Subcutaneous abdominal adipose tissue (tissue), 5 donors: ENCODE measurements at regions not wholly inside any gene's neighbourhood (a gene's known extent, or its start where the extent isn't known, plus 50 kb on each side); places are given as distances from the start of the nearest gene placed in this dataset.

ENCODE experiments used
- H3K27ac ChIP-seq: one replicate; pipeline ENCODE4 v1.7.0; 2013; ENCODE audit warnings: low read depth, mild to moderate bottlenecking, inconsistent platforms, low read length, moderate library complexity
- H3K27me3 ChIP-seq, 5 donors: one replicate each; pipeline ENCODE4 v1.7.0; 2013; ENCODE audit warnings: low read length in 5 of 5, inconsistent platforms in 1 of 5; ENCODE audit not compliant: control insufficient read depth in 5 of 5, insufficient read depth in 4 of 5
- H3K36me3 ChIP-seq, 5 donors: one replicate each; pipeline ENCODE4 v1.7.0; 2013; ENCODE audit warnings: low read length in 5 of 5; ENCODE audit not compliant: control insufficient read depth in 5 of 5, insufficient read depth in 5 of 5
- H3K4me1 ChIP-seq, 5 donors: one replicate each; pipeline ENCODE4 v1.7.0; 2013; ENCODE audit warnings: low read length in 5 of 5, mild to moderate bottlenecking in 3 of 5, moderate library complexity in 1 of 5; ENCODE audit not compliant: control insufficient read depth in 5 of 5, insufficient read depth in 5 of 5
- H3K4me3 ChIP-seq, 5 donors: one replicate each; pipeline ENCODE4 v1.7.0; 2013; ENCODE audit warnings: low read length in 5 of 5, low read depth in 1 of 5
- H3K9ac ChIP-seq, 5 donors: one replicate each; pipeline ENCODE4 v1.7.0; 2013; ENCODE audit warnings: low read length in 5 of 5, mild to moderate bottlenecking in 4 of 5, moderate library complexity in 3 of 5
- H3K9me3 ChIP-seq, 5 donors: one replicate each; pipeline ENCODE4 v1.7.0; 2013; ENCODE audit warnings: low read length in 5 of 5; ENCODE audit not compliant: control insufficient read depth in 5 of 5
- donor health status: healthy.
- donor health status: healthy.
- donor health status: healthy.
- donor health status: healthy.
- donor health status: healthy.

DNA sequence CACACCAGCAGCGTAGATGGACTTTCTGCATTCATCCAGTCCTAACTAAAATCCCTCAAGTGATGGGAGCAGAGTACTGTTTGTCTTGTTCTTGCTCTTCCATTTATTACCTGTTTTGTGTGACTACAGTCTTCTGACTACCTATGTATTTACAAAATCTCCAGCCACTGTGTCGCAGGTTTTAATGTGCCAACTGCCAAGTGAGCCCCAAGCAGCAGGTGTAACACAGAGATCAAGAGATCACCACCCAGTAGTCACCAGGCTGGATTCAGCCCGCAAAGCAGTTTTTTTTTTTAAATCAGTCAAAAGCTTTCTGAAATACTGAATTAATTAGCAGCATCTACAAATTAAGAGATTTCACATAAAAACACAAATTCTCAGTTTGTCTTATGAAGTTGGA lies 724.1 kb upstream of the USP15 start:
- Histone ChIP-seq H3K4me3 (no peak overlapping the region), H3K4me1 (peaks cover 0 to 12% (median 7%) of the 10 kb centered on the region in 5 donors), H3K27me3 (no peaks in the 10 kb centered on the region), H3K9me3 (peaks cover 0 to 2% (median 0%) of the 10 kb centered on the region in 5 donors), H3K9ac (no peak overlapping the region), H3K36me3 (no peaks in the 10 kb centered on the region), H3K27ac (no peak overlapping the region)

GRCh38 chr12:61536525-61536924 lies 723.7 kb upstream of the USP15 start:
- Histone ChIP-seq H3K9ac (no peak overlapping the region), H3K4me1 (peaks cover 0 to 12% (median 7%) of the 10 kb centered on the region in 5 donors), H3K36me3 (no peaks in the 10 kb centered on the region), H3K9me3 (peaks cover 0 to 2% (median 0%) of the 10 kb centered on the region in 5 donors), H3K27ac (no peak overlapping the region), H3K4me3 (no peak overlapping the region), H3K27me3 (no peaks in the 10 kb centered on the region)

GRCh38 chr12:61538951-61539350 lies 721.3 kb upstream of the USP15 start:
- Histone ChIP-seq H3K9me3 (peaks cover 0 to under 1% (median 0%) of the 10 kb centered on the region in 5 donors), H3K27ac (no peak overlapping the region), H3K9ac (no peak overlapping the region), H3K4me1 (peaks cover 0 to 12% (median 7%) of the 10 kb centered on the region in 5 donors), H3K27me3 (no peaks in the 10 kb centered on the region), H3K36me3 (no peaks in the 10 kb centered on the region), H3K4me3 (no peak overlapping the region)

DNA sequence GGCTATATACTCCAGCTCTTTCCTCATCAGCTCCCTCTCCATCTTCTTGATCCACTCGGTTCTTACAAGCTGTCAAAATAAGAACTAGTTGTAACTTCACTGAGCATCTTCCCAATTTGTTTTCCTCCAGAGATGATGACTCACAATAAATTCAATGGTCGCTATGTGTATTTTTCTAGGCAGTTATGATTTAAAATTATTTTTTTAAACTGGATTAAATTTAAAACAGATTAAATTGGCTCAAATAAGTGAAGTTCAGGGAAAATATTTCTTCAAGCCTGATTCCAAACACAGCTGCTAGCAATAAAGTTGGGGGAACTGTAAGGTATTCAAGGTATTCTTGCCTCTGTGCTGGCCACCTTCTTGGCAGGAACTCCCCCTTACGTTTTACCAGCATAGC lies 717.7 kb upstream of the USP15 start:
- H3K27ac ChIP-seq, result no peak overlapping the region

GRCh38 chr12:61546296-61546695 lies 713.9 kb upstream of the USP15 start:
- no peak overlapping the region for H3K9ac ChIP-seq
- H3K36me3 ChIP-seq, result no peaks in the 10 kb centered on the region
- no peak overlapping the region for H3K27ac ChIP-seq
- H3K9me3 ChIP-seq, result no peaks in the 10 kb centered on the region
- H3K4me3 ChIP-seq, result no peak overlapping the region
- H3K4me1 ChIP-seq, result no peaks in the 10 kb centered on the region
- H3K27me3 ChIP-seq, result no peaks in the 10 kb centered on the region

More for the DNA sequence above, 717.7 kb upstream of the USP15 start:
- Histone ChIP-seq H3K4me1 (no peaks in the 10 kb centered on the region), H3K27me3 (no peaks in the 10 kb centered on the region), H3K36me3 (no peaks in the 10 kb centered on the region), H3K4me3 (no peak overlapping the region), H3K9me3 (no peaks in the 10 kb centered on the region), H3K9ac (no peak overlapping the region)

GRCh38 chr12:61553091-61553490 lies 707.1 kb upstream of the USP15 start:
- H3K27ac ChIP-seq, result no peak overlapping the region
- H3K4me1 ChIP-seq, result no peaks in the 10 kb centered on the region

DNA sequence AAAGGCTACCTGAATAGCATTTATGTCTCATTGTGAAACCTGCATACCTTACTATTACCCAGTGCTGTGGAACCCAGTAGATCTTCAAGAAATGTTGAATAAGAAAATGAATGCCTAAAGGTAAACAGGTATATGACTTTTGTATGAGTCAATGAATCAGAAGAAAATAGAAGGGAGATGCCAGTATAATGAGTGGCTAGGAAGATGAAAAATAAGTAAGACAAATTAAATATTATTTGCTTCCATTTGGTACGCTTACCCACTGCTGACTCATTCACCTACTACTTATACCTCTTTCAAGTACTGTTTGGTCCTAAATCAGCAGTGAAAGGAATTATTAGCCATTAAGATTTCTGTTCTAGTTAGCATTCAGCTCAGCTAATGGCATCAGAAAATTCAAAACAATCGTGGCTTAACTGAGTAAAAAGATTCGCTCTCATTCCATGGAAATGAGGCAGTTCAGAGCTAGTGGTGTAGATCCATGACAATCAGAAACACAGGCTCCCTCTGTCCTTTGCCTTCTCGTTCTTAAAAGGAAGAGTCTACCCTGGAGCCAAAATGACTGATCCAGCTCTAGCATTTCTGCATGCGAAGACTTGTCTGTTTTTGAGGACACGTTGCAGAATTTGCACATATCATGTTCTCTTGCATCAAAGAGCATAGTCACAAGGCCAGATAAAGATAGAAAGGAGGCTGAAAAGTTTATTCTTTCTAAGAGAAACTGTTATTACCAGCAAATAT lies 705.8 kb upstream of the USP15 start:
- H3K27ac ChIP-seq, result no peak overlapping the region
- H3K4me1 ChIP-seq, result no peaks in the 10 kb centered on the region

More at GRCh38 chr12:61553091-61553490, 707.1 kb upstream of the USP15 start:
- Histone ChIP-seq H3K36me3 (no peaks in the 10 kb centered on the region), H3K4me3 (no peak overlapping the region), H3K27me3 (no peaks in the 10 kb centered on the region), H3K9ac (no peak overlapping the region), H3K9me3 (peaks cover 0 to 3% (median 0%) of the 10 kb centered on the region in 5 donors)

GRCh38 chr12:61563665-61564450 lies 696.3 kb upstream of the USP15 start:
- H3K36me3 ChIP-seq, result no peaks in the 10 kb centered on the region
- no peaks in the 10 kb centered on the region for H3K4me1 ChIP-seq
- H3K27ac ChIP-seq, result no peak overlapping the region
- no peak overlapping the region for H3K9ac ChIP-seq
- no peak overlapping the region for H3K4me3 ChIP-seq
- no peaks in the 10 kb centered on the region for H3K27me3 ChIP-seq
- no peaks in the 10 kb centered on the region for H3K9me3 ChIP-seq

More for the DNA sequence above, 705.8 kb upstream of the USP15 start:
- Histone ChIP-seq H3K4me3 (no peak overlapping the region), H3K27me3 (no peaks in the 10 kb centered on the region), H3K9ac (no peak overlapping the region), H3K9me3 (peaks cover 0 to 3% (median 0%) of the 10 kb centered on the region in 5 donors), H3K36me3 (no peaks in the 10 kb centered on the region)

- Histone ChIP-seq H3K4me3 (no peak overlapping the region), H3K9ac (no peak overlapping the region), H3K27me3 (no peaks in the 10 kb centered on the region)
Observed at GRCh38 chr12:61564466-61564865, 695.7 kb upstream of the USP15 start.

GRCh38 chr12:61566183-61566582 lies 694.0 kb upstream of the USP15 start:
- H3K9me3 ChIP-seq, result no peaks in the 10 kb centered on the region
- no peak overlapping the region for H3K4me3 ChIP-seq
- H3K27me3 ChIP-seq, result no peaks in the 10 kb centered on the region
- H3K9ac ChIP-seq, result no peak overlapping the region
- H3K27ac ChIP-seq, result no peak overlapping the region
- H3K36me3 ChIP-seq, result no peaks in the 10 kb centered on the region
- H3K4me1 ChIP-seq, result no peaks in the 10 kb centered on the region

More at GRCh38 chr12:61564466-61564865, 695.7 kb upstream of the USP15 start:
- H3K9me3 ChIP-seq, result no peaks in the 10 kb centered on the region
- H3K36me3 ChIP-seq, result no peaks in the 10 kb centered on the region
- no peak overlapping the region for H3K27ac ChIP-seq
- no peaks in the 10 kb centered on the region for H3K4me1 ChIP-seq
